CD1c-positive myeloid dendritic cell (primary cell): ENCODE measurements at regions not wholly inside any gene's neighbourhood (a gene's known extent, or its start where the extent isn't known, plus 50 kb on each side); places are given as distances from the start of the nearest gene placed in this dataset.

Experiments
- DNase-seq: peaks from one replicate; pipeline ENCODE4 v3.0.0-alpha.2; 2016; ENCODE audit errors: extremely low spot score

- no peak for DNase-seq
Measured at GRCh38 chr13:22178878-22179277, 508.0 kb downstream of the FGF9 start.

GRCh38 chr13:22187329-22187728 lies 516.5 kb downstream of the FGF9 start:
- DNase-seq, result no peak

GRCh38 chr13:22189176-22190048 lies 518.5 kb downstream of the FGF9 start:
- no peak for DNase-seq

DNA sequence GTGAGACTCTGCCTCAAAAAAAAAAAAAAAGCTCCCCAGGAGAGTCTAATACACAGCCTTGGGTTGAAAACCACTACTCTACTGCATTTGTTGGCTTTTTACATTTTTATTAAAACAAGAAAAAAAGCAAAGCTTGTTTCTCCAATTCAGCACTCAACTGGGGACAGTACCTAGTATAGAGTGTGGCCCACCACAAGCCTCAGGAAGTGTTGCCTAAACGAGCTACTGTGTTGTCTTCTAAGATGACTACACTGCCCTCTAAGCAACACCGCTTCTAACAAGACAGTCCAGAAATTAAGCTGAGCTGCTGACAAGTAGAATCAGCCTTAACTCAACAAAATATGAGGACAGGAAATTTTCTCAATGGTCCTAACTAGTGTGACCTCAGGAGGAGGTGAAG lies 522.2 kb downstream of the FGF9 start:
- DNase-seq, result no peak

DNA sequence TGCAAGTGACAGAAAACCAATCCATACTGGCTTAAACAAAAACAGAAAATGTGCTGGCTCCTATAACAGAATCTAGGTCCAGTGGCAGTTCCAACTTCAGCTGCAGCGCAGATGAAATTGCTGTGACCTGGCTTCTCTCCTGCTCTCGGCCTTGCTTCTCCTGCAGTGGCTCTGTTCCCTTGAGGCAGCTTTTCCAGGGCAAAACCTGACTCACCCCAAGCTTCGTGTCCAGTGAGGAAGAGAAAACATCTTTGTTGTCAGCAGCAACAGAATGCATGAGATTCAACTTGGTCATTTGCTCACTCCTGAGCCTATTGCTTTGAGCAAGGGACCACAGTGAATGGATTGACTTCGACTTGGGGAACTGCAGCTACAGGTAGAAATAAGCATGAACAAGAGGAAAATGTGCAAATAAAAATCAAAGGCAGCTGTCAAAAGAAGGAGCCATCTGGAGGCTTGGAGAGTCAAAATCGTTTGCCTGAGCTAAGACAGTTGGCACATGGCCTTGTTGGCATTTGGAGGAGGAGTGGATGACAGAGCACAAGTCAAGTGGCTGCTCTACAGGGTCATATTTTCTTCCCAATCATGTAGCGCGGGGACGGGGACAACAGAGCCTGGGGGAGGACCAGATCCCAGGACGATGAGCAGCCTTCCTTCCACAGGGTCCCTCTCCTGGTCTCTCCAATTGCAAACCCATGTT lies 523.4 kb downstream of the FGF9 start:
- DNase-seq, result no peak

DNA sequence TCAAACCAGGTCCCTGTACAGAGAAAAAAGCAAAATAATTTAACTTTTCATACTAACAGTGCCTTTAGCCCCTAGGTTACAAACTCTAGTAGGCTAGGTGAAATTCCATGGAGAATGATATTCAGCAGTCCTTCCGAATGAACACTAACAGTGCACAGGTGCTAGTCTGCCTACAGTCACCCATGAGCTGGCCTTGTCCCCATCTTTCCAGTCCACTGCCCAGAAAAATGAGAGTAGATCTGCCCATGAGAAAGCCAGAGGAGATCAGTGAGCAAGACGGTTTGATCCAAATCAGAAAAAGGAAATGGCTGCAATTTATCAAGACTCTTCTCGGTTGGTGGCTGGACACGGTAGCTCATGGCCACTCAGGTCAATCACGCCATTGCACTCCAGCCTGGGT lies 524.9 kb downstream of the FGF9 start:
- DNase-seq, result no peak

DNA sequence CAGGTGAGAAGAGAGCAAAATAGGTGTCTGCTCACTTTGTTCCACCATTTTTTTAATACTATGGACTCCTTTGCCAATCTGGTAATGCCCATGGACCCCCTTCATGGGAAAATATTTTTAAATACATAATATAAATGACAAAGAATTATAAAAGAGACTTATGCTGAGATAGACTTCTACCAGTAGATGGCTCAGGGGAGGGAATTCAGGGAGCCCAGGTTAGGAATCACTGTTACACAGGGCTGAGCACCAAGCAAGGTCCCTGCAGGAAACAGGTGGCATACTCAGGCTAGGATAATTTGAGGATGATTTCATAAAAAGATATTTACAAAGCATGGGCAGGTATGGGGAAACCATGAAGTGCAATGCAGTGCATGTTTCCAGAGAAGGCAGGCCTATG lies 525.9 kb downstream of the FGF9 start:
- DNase-seq, result no peak

- DNase-seq, result no peak
Measured at GRCh38 chr13:22198001-22198400, 527.1 kb downstream of the FGF9 start.

DNA sequence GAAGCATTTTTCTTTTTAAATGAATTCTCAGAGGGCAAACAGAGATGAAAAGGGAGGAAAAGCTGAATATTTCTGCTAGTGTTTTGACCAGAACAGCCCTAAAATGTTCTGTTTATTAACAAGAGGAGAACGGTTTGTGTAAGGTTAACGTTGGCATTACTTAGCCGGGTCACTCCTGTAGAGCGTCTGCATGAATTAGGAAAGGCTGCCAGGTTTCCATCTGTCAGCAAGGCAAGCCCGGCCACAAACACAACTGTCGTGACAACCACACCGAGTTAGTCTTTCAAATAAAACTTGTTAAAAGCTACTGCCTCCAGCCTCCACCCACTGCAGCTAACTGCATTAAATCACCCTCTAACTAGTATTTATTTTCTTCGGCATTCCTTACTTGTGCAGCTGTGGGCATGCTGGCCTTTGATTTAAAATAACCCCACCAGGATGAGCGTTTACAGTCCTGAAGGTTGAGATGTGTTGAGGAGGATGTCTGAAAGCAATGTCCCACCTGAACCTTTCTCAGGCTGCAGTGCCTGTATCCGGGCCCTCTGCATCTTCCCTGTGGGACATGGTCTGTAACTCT lies 527.9 kb downstream of the FGF9 start:
- no peak for DNase-seq

DNA sequence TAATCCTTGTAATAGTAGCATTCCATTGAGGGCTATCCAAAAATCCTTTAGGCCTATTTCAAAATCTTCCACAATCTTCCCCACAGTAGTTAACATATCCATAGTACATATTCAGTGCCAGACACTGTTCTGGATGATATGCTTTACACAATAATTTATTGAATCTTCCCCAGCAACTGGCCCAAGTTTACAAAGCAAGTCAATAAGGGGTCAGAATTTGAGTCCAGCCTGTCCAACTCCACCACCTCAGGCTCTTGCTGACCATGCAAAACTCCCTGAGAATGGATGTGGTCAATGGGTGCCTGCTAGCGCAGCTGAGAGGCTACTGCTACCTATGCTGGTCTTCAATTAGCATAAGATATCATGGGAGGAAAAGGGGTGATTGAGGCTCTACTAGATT lies 529.6 kb downstream of the FGF9 start:
- DNase-seq, result no peak

DNA sequence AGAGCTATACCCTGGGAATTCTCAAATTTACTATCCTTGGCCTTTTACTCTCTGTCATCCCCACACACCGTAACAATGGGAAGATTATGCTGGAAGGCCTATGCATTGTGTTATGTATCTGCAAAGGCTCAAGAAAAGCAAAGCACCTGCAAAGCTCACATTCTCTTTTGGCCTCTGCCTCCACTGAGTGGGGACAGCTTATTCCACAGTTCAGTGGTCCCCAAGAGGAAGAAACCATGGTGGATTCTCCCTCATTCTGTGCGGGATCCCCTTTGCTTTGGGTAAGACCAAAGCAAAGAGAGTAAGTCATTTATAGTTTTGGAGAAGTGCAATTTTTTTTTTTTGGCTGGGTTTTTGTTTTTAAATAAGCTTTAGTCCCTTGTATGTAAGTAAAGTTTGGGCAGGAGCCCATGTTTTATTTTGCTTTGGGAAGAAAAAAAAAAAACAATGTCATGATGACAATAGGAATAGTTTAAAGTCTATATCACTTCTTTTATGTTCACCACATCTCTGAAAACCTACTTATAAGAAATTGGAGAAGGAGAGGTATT lies 530.6 kb downstream of the FGF9 start:
- no peak for DNase-seq

GRCh38 chr13:22210134-22210930 lies 539.5 kb downstream of the FGF9 start:
- DNase-seq, result no peak

GRCh38 chr13:22211876-22212275 lies 541.0 kb downstream of the FGF9 start:
- DNase-seq, result no peak

DNA sequence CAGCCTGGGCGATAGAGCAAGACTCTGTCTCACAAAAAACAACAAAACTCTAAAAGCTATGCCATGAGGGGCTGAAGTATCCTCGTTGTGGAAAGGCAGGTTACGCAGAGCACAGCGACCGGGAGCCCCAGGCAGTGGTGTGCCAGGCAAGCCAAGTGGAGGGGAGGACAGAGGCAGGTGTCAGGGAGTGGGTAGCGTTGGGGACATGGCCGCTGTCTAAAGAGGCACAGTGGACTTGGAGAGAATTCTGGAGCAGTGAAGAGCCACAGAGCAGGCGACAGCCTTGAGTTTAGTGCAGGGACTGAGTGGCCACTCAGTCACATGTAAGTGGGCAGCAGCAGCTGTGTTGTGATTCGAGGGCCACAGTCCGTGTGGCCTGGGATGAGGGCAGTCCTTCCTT lies 541.7 kb downstream of the FGF9 start:
- DNase-seq, result no peak

GRCh38 chr13:22214184-22214583 lies 543.3 kb downstream of the FGF9 start:
- DNase-seq, result no peak

- DNase-seq, result no peak
Measured at GRCh38 chr13:22218797-22219196, 547.9 kb downstream of the FGF9 start.

DNA sequence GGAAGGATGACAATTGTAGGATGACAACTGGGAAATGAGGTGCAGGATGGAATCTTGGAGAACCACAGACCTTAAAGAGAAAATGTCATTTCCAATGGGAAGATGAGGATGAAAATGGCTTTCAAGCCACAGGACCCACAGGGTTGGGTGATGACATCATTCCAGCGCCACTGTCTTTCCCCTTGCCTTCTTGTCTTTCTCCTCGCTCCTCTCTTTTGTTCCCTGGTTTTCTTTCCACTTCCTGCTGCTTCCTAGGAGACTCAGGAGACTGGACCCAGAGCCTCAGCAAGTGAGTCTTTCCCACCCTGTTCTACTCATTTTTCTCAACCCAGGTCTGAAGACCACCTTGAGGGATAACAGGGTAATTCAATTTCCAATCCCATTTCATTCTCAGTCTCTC lies 548.8 kb downstream of the FGF9 start:
- DNase-seq, result no peak

- no peak for DNase-seq
Measured at GRCh38 chr13:22220151-22221135, 549.6 kb downstream of the FGF9 start.

- no peak for DNase-seq
Measured at GRCh38 chr13:22223411-22223810, 552.5 kb downstream of the FGF9 start.

GRCh38 chr13:22226086-22226485 lies 555.2 kb downstream of the FGF9 start:
- no peak for DNase-seq

- no peak for DNase-seq
Measured at GRCh38 chr13:22227895-22228294, 557.0 kb downstream of the FGF9 start.
